Large intestine (tissue), 3 donors: ENCODE measurements at regions not wholly inside any gene's neighbourhood (a gene's known extent, or its start where the extent isn't known, plus 50 kb on each side); places are given as distances from the start of the nearest gene placed in this dataset.

Experiments used
- DNase-seq, 2 donors: peaks; one replicate each; pipeline versions ENCODE4 v3.0.0 to v3.0.0-alpha.2; 2013
- H3K27ac ChIP-seq: one replicate; pipeline ENCODE4 v1.5.1; 2013; ENCODE audit warnings: low read length
- H3K27me3 ChIP-seq: 2 replicates; pipeline ENCODE4 v1.6.1; 2013; ENCODE audit warnings: low read length; ENCODE audit not compliant: control insufficient read depth, insufficient read depth
- H3K36me3 ChIP-seq: 2 replicates; pipeline ENCODE4 v1.6.1; 2013; ENCODE audit warnings: low read length; ENCODE audit not compliant: control insufficient read depth, insufficient read depth
- H3K4me1 ChIP-seq: one replicate; pipeline ENCODE4 v1.6.1; 2013; ENCODE audit warnings: low read length; ENCODE audit not compliant: control insufficient read depth, insufficient read depth
- H3K4me3 ChIP-seq: one replicate; pipeline ENCODE4 v1.5.1; 2013; ENCODE audit warnings: low read length
- H3K9me3 ChIP-seq: one replicate; pipeline ENCODE4 v1.6.1; 2013; ENCODE audit warnings: mild to moderate bottlenecking, low read depth, low read length, moderate library complexity; ENCODE audit not compliant: control insufficient read depth
- WGBS: methylation state at CpG from one replicate; pipeline ENCODE4 v1.1.5; 2013; ENCODE audit warnings: low lambda C conversion rate; ENCODE audit not compliant: insufficient coverage; 5-methylcytosine and 5-hydroxymethylcytosine counted together

- no peaks in the 10 kb centered on the region for H3K9me3 ChIP-seq
Measured at GRCh38 chr1:101603726-101604125, 366.9 kb downstream of the S1PR1 start.

GRCh38 chr1:101605878-101606277 lies 369.1 kb downstream of the S1PR1 start:
- H3K27ac ChIP-seq, result no peak overlapping the region
- no peaks in the 10 kb centered on the region for H3K4me1 ChIP-seq
- 50% methylated on average over 1 of the region's 2 CpGs for WGBS
- H3K36me3 ChIP-seq, result no peaks in the 10 kb centered on the region
- no peaks in the 10 kb centered on the region for H3K9me3 ChIP-seq
- no peaks in the 10 kb centered on the region for H3K27me3 ChIP-seq
- no peak overlapping the region for H3K4me3 ChIP-seq
- DNase-seq, result no peak

More at GRCh38 chr1:101603726-101604125, 366.9 kb downstream of the S1PR1 start:
- 86% methylated on average over 1 of the region's 1 CpG for WGBS
- Histone ChIP-seq H3K4me3 (no peak overlapping the region), H3K27me3 (no peaks in the 10 kb centered on the region), H3K4me1 (no peaks in the 10 kb centered on the region), H3K27ac (no peak overlapping the region), H3K36me3 (no peaks in the 10 kb centered on the region)
- DNase-seq, result no peak

- Histone ChIP-seq H3K4me1 (no peaks in the 10 kb centered on the region), H3K27ac (no peak overlapping the region), H3K27me3 (no peaks in the 10 kb centered on the region), H3K9me3 (no peaks in the 10 kb centered on the region), H3K4me3 (no peak overlapping the region), H3K36me3 (no peaks in the 10 kb centered on the region)
- no peak for DNase-seq
Measured at GRCh38 chr1:101613546-101613945, 376.7 kb downstream of the S1PR1 start.

GRCh38 chr1:101618900-101619299 lies 377.8 kb downstream of the OLFM3 start:
- Histone ChIP-seq H3K27ac (no peak overlapping the region), H3K4me1 (no peaks in the 10 kb centered on the region), H3K27me3 (no peaks in the 10 kb centered on the region), H3K36me3 (no peaks in the 10 kb centered on the region), H3K4me3 (no peak overlapping the region), H3K9me3 (no peaks in the 10 kb centered on the region)
- no CpG with 5 or more reads among the region's 5 CpGs for WGBS
- no peak for DNase-seq

GRCh38 chr1:101632548-101633272 lies 364.0 kb downstream of the OLFM3 start:
- Histone ChIP-seq H3K27me3 (no peaks in the 10 kb centered on the region), H3K4me1 (no peaks in the 10 kb centered on the region), H3K27ac (no peak overlapping the region), H3K36me3 (no peaks in the 10 kb centered on the region), H3K4me3 (no peak overlapping the region), H3K9me3 (no peaks in the 10 kb centered on the region)
- WGBS, result no CpG with 5 or more reads among the region's 5 CpGs
- DNase-seq, result no peak

GRCh38 chr1:101645810-101646209 lies 350.9 kb downstream of the OLFM3 start:
- WGBS, result 76% methylated on average over 2 of the region's 2 CpGs
- DNase-seq, result no peak
- Histone ChIP-seq H3K9me3 (no peaks in the 10 kb centered on the region), H3K4me3 (no peak overlapping the region), H3K27ac (no peak overlapping the region), H3K4me1 (no peaks in the 10 kb centered on the region), H3K36me3 (no peaks in the 10 kb centered on the region), H3K27me3 (no peaks in the 10 kb centered on the region)

- Histone ChIP-seq H3K36me3 (no peaks in the 10 kb centered on the region), H3K27ac (no peak overlapping the region), H3K4me3 (no peak overlapping the region), H3K4me1 (no peaks in the 10 kb centered on the region), H3K27me3 (no peaks in the 10 kb centered on the region), H3K9me3 (peaks cover 8% of the 10 kb centered on the region)
- no peak for DNase-seq
- 100% methylated on average over 3 of the region's 3 CpGs for WGBS
Measured at GRCh38 chr1:101652484-101652883, 344.2 kb downstream of the OLFM3 start.

GRCh38 chr1:101653482-101653946 lies 343.2 kb downstream of the OLFM3 start:
- H3K4me3 ChIP-seq, result no peak overlapping the region
- no peak for DNase-seq
- no peak overlapping the region for H3K27ac ChIP-seq
- peaks cover 8% of the 10 kb centered on the region for H3K9me3 ChIP-seq
- no CpG with 5 or more reads among the region's 3 CpGs for WGBS
- no peaks in the 10 kb centered on the region for H3K36me3 ChIP-seq
- no peaks in the 10 kb centered on the region for H3K27me3 ChIP-seq
- H3K4me1 ChIP-seq, result no peaks in the 10 kb centered on the region

- Histone ChIP-seq H3K27ac (no peak overlapping the region), H3K36me3 (no peaks in the 10 kb centered on the region), H3K4me1 (no peaks in the 10 kb centered on the region), H3K27me3 (no peaks in the 10 kb centered on the region), H3K4me3 (no peak overlapping the region), H3K9me3 (peaks cover 5% of the 10 kb centered on the region)
- WGBS, result 50% methylated on average over 1 of the region's 3 CpGs
- no peak for DNase-seq
Measured at GRCh38 chr1:101664726-101665125, 332.0 kb downstream of the OLFM3 start.

- H3K36me3 ChIP-seq, result no peaks in the 10 kb centered on the region
- DNase-seq, result no peak
- no peak overlapping the region for H3K27ac ChIP-seq
- H3K27me3 ChIP-seq, result no peaks in the 10 kb centered on the region
- H3K4me3 ChIP-seq, result no peak overlapping the region
- WGBS, result 85% methylated on average over 2 of the region's 2 CpGs
- no peaks in the 10 kb centered on the region for H3K9me3 ChIP-seq
- no peaks in the 10 kb centered on the region for H3K4me1 ChIP-seq
Measured at GRCh38 chr1:101667761-101668160, 329.0 kb downstream of the OLFM3 start.

- H3K27me3 ChIP-seq, result peaks cover 3% of the 10 kb centered on the region
- no CpG with 5 or more reads among the region's 2 CpGs for WGBS
Measured at GRCh38 chr1:101683136-101683535, 313.6 kb downstream of the OLFM3 start.

More at GRCh38 chr1:101683136-101683535, 313.6 kb downstream of the OLFM3 start:
- H3K4me3 ChIP-seq, result no peak overlapping the region
- no peak for DNase-seq
- H3K36me3 ChIP-seq, result no peaks in the 10 kb centered on the region
- no peak overlapping the region for H3K27ac ChIP-seq
- H3K4me1 ChIP-seq, result no peaks in the 10 kb centered on the region
- H3K9me3 ChIP-seq, result no peaks in the 10 kb centered on the region
